CD14-positive monocyte (primary cell): ENCODE measurements at regions not wholly inside any gene's neighbourhood (a gene's known extent, or its start where the extent isn't known, plus 50 kb on each side); places are given as distances from the start of the nearest gene placed in this dataset.

Experiments used
- DNase-seq, 3 donors: peaks; one replicate each; pipeline ENCODE4 v3.0.0-alpha.2; 2011 to 2022
- H2AFZ ChIP-seq: 2 replicates; pipeline ENCODE4 v1.6.0; 2012; ENCODE audit warnings: mild to moderate bottlenecking, low read depth, low read length, inconsistent platforms; ENCODE audit not compliant: insufficient read depth, poor library complexity, severe bottlenecking
- H3K27ac ChIP-seq, 2 donors: 1 replicate in 1 of 2; 2 replicates in 1 of 2; pipeline ENCODE4 v1.5.1; 2012 to 2013; ENCODE audit warnings: low read length in 2 of 2, control low read depth in 1 of 2, inconsistent platforms in 1 of 2, low read depth in 1 of 2, mild to moderate bottlenecking in 1 of 2
- H3K27me3 ChIP-seq, 2 donors: one replicate each; pipeline versions ENCODE4 v1.6.0 to v1.6.1; 2011 to 2013; ENCODE audit warnings: low read length in 2 of 2; ENCODE audit not compliant: control insufficient read depth in 2 of 2, insufficient read depth in 2 of 2
- H3K36me3 ChIP-seq, 2 donors: replicated peaks in 1 of 2; 1 replicate in 1 of 2; 2 replicates in 1 of 2; pipeline versions ENCODE4 v1.5.1 to v1.6.1; 2012 to 2013; ENCODE audit warnings: low read length in 2 of 2, control low read depth in 1 of 2, inconsistent platforms in 1 of 2, mild to moderate bottlenecking in 1 of 2; ENCODE audit not compliant: insufficient read depth in 2 of 2, control insufficient read depth in 1 of 2
- H3K4me1 ChIP-seq, 2 donors: 1 replicate in 1 of 2; 2 replicates in 1 of 2; pipeline versions ENCODE4 v1.5.1 to v1.6.1; 2012 to 2013; ENCODE audit warnings: low read length in 2 of 2, control low read depth in 1 of 2, inconsistent platforms in 1 of 2, mild to moderate bottlenecking in 1 of 2, moderate library complexity in 1 of 2; ENCODE audit not compliant: insufficient read depth in 2 of 2, control insufficient read depth in 1 of 2
- H3K4me2 ChIP-seq: replicated peaks from 2 replicates; pipeline ENCODE3; 2012; ENCODE audit warnings: low read length, moderate library complexity, mild to moderate bottlenecking; ENCODE audit not compliant: poor library complexity, severe bottlenecking; ENCODE audit errors: extremely low read depth
- H3K4me3 ChIP-seq, 3 experiments: fragments of 200-600 bp in 1 of 3; sonication (generic) in 1 of 3; replicated peaks in 1 of 3; 1 replicate in 2 of 3; 2 replicates in 1 of 3; pipeline ENCODE4 v1.5.1; 2011 to 2013; ENCODE audit warnings: low read length in 3 of 3, mild to moderate bottlenecking in 3 of 3, control low read depth in 2 of 3, low read depth in 2 of 3, inconsistent platforms in 1 of 3, moderate library complexity in 1 of 3
- H3K79me2 ChIP-seq: 2 replicates; pipeline ENCODE4 v1.6.0; 2012; ENCODE audit warnings: mild to moderate bottlenecking, control low read depth, inconsistent platforms, low read length, moderate library complexity; ENCODE audit not compliant: insufficient read depth
- H3K9ac ChIP-seq: 2 replicates; pipeline ENCODE4 v1.6.0; 2017; ENCODE audit warnings: low read length, mild to moderate bottlenecking; ENCODE audit not compliant: insufficient read depth, poor library complexity, severe bottlenecking
- H3K9me3 ChIP-seq, 2 donors: replicated peaks in 1 of 2; 1 replicate in 1 of 2; 2 replicates in 1 of 2; pipeline versions ENCODE4 v1.5.1 to v1.6.1; 2012 to 2013; ENCODE audit warnings: low read length in 2 of 2, control low read depth in 1 of 2; ENCODE audit not compliant: control insufficient read depth in 1 of 2, insufficient read depth in 1 of 2
- H4K20me1 ChIP-seq: 2 replicates; pipeline ENCODE4 v1.6.0; 2012; ENCODE audit warnings: mild to moderate bottlenecking, low read length, control low read depth, moderate library complexity; ENCODE audit not compliant: insufficient read depth
- H3K27ac Mint-ChIP-seq, 7 donors: one replicate each; pipeline ENCODE4 v1.8.0; 2020; ENCODE audit warnings: mild to moderate bottlenecking in 7 of 7, mixed read lengths in 7 of 7, moderate library complexity in 6 of 7, inconsistent platforms in 2 of 7
- H3K27me3 Mint-ChIP-seq, 3 donors: one replicate each; pipeline ENCODE4 v1.8.0; 2021 to 2022; ENCODE audit warnings: low read depth in 3 of 3, mild to moderate bottlenecking in 3 of 3, mixed read lengths in 3 of 3, moderate library complexity in 3 of 3, inconsistent platforms in 1 of 3
- H3K36me3 Mint-ChIP-seq, 2 donors: one replicate each; pipeline ENCODE4 v1.8.0; 2020; ENCODE audit warnings: mixed read lengths in 2 of 2, inconsistent platforms in 1 of 2, mild to moderate bottlenecking in 1 of 2
- H3K4me1 Mint-ChIP-seq: one replicate; pipeline ENCODE4 v1.8.0; 2020; ENCODE audit warnings: mild to moderate bottlenecking, mixed read lengths
- H3K4me3 Mint-ChIP-seq, 2 donors: one replicate each; pipeline ENCODE4 v1.8.0; 2020; ENCODE audit warnings: mild to moderate bottlenecking in 2 of 2, mixed read lengths in 2 of 2, moderate library complexity in 1 of 2
- H3K9me3 Mint-ChIP-seq, 7 donors: one replicate each; pipeline ENCODE4 v1.8.0; 2020 to 2022; ENCODE audit warnings: mixed read lengths in 7 of 7, mild to moderate bottlenecking in 6 of 7, moderate library complexity in 6 of 7, inconsistent platforms in 2 of 7
- CTCF ChIP-seq: fragments of 200-600 bp; IDR thresholded peaks from one replicate; pipeline ENCODE4 v1.8.0; 2022; ENCODE audit warnings: antibody characterized with exemption, mild to moderate bottlenecking
- WGBS: methylation state at CpG from one replicate; pipeline ENCODE4 v1.1.5; 2013; ENCODE audit warnings: missing lambda C conversion rate; ENCODE audit not compliant: insufficient coverage; 5-methylcytosine and 5-hydroxymethylcytosine counted together
- intact Hi-C, 2 donors: fragments of 100-400 bp; cut with micrococcal nuclease; formaldehyde crosslinking; loops; one replicate each; pipeline versions ENCODE4 v1.15.0 to v1.15.1; 2023

- no peak overlapping the region for H3K4me3 Mint-ChIP-seq
- Histone ChIP-seq H3K4me3 (no peak overlapping the region), H3K9ac (no peak overlapping the region), H4K20me1 (no peaks in the 10 kb centered on the region), H3K4me2 (no peak overlapping the region), H3K36me3 (no peaks in the 10 kb centered on the region), H3K27ac (no peak overlapping the region), H2AFZ (no peak overlapping the region), H3K27me3 (no peaks in the 10 kb centered on the region), H3K79me2 (no peaks in the 10 kb centered on the region), H3K4me1 (no peaks in the 10 kb centered on the region), H3K9me3 (no peaks in the 10 kb centered on the region)
- TF ChIP-seq CTCF = no peak
- H3K36me3 Mint-ChIP-seq = no peaks in the 10 kb centered on the region
- no peaks in the 10 kb centered on the region for H3K27me3 Mint-ChIP-seq
- no peaks in the 10 kb centered on the region for H3K4me1 Mint-ChIP-seq
- intact Hi-C loops = no loop called here
- no CpG with 5 or more reads among the region's 3 CpGs for WGBS
- peaks cover 0 to 3% (median 0%) of the 10 kb centered on the region in 7 donors for H3K9me3 Mint-ChIP-seq
- DNase-seq = no peak
- H3K27ac Mint-ChIP-seq = no peak overlapping the region
Measured at GRCh38 chr5:117999939-118000549, 988.3 kb downstream of the DTWD2 start.

GRCh38 chr5:117982691-117983090, 1005.7 kb downstream of the DTWD2 start:
- intact Hi-C loops = no loop called here
- H3K4me3 Mint-ChIP-seq = no peak overlapping the region
- no peaks in the 10 kb centered on the region for H3K36me3 Mint-ChIP-seq
- WGBS = 100% methylated on average over 1 of the region's 2 CpGs
- no peak overlapping the region for H3K27ac ChIP-seq
- no peaks in the 10 kb centered on the region for H3K27me3 ChIP-seq
- no peak overlapping the region for H3K9ac ChIP-seq
- no peak overlapping the region for H3K27ac Mint-ChIP-seq
- H2AFZ ChIP-seq = no peak overlapping the region
- TF ChIP-seq CTCF = no peak
- no peak for DNase-seq
- no peaks in the 10 kb centered on the region for H3K9me3 ChIP-seq
- H3K4me1 ChIP-seq = no peaks in the 10 kb centered on the region
- peaks cover 0 to 1% (median 0%) of the 10 kb centered on the region in 3 donors for H3K27me3 Mint-ChIP-seq
- no peaks in the 10 kb centered on the region for H3K36me3 ChIP-seq
- no peaks in the 10 kb centered on the region for H3K4me1 Mint-ChIP-seq
- no peak overlapping the region for H3K4me2 ChIP-seq
- no peaks in the 10 kb centered on the region for H3K79me2 ChIP-seq
- no peak overlapping the region for H3K4me3 ChIP-seq
- H4K20me1 ChIP-seq = no peaks in the 10 kb centered on the region
- H3K9me3 Mint-ChIP-seq = peaks cover 0 to 6% (median 2%) of the 10 kb centered on the region in 7 donors
